Stomach smooth muscle (tissue), 2 donors: ENCODE measurements at regions not wholly inside any gene's neighbourhood (a gene's known extent, or its start where the extent isn't known, plus 50 kb on each side); places are given as distances from the start of the nearest gene placed in this dataset.

Source experiments
- H3K27ac ChIP-seq: one replicate; pipeline ENCODE4 v1.7.0; 2013; ENCODE audit warnings: mild to moderate bottlenecking, low read length, inconsistent platforms
- H3K27me3 ChIP-seq, 2 donors: one replicate each; pipeline ENCODE4 v1.7.0; 2013; ENCODE audit warnings: low read length in 2 of 2; ENCODE audit not compliant: insufficient read depth in 2 of 2, control insufficient read depth in 1 of 2
- H3K36me3 ChIP-seq, 2 donors: one replicate each; pipeline ENCODE4 v1.7.0; 2013; ENCODE audit warnings: low read length in 2 of 2; ENCODE audit not compliant: control insufficient read depth in 2 of 2, insufficient read depth in 2 of 2
- H3K4me1 ChIP-seq: one replicate; pipeline ENCODE4 v1.7.0; 2013; ENCODE audit warnings: low read length; ENCODE audit not compliant: control insufficient read depth, insufficient read depth
- H3K4me3 ChIP-seq, 2 donors: one replicate each; pipeline ENCODE4 v1.7.0; 2013; ENCODE audit warnings: low read length in 2 of 2
- H3K9ac ChIP-seq, 2 donors: one replicate each; pipeline ENCODE4 v1.7.0; 2013; ENCODE audit warnings: low read length in 2 of 2, mild to moderate bottlenecking in 1 of 2
- H3K9me3 ChIP-seq, 2 donors: one replicate each; pipeline ENCODE4 v1.7.0; 2013; ENCODE audit warnings: low read length in 2 of 2; ENCODE audit not compliant: control insufficient read depth in 2 of 2
- donor health status: healthy.
- donor health status: Pancreatic carcinoma.

DNA sequence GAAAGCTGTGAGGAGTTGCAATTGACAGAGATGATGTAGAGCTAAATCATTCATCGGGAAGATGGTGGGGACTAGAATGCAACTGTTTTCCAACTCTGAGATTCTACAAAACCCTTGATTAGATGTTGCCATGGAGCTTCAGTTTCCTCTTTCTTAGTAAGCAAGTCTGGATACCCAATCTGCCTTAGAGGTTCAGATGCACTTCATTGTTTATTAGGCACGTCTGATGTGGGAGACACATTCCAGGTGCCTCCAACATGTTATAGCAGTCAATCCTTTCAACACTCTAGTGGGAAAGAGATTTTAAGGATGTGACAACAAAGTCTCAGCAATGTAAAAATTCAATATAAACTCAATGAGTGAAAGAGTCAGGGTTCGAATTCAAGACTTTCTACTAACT lies 291.3 kb upstream of the PHYHIPL start:
- Histone ChIP-seq H3K27me3 (no peaks in the 10 kb centered on the region), H3K9ac (no peak overlapping the region), H3K36me3 (no peaks in the 10 kb centered on the region), H3K4me3 (no peak overlapping the region), H3K9me3 (peaks cover 0 to 10% of the 10 kb centered on the region in 2 donors), H3K4me1 (no peaks in the 10 kb centered on the region), H3K27ac (no peak overlapping the region)

- no peaks in the 10 kb centered on the region for H3K27me3 ChIP-seq
- no peaks in the 10 kb centered on the region for H3K36me3 ChIP-seq
- no peak overlapping the region for H3K4me3 ChIP-seq
- no peaks in the 10 kb centered on the region for H3K4me1 ChIP-seq
- no peak overlapping the region for H3K9ac ChIP-seq
- H3K27ac ChIP-seq: no peak overlapping the region
- H3K9me3 ChIP-seq: peaks cover 0 to 10% of the 10 kb centered on the region in 2 donors
Observed at GRCh38 chr10:58885686-58886345, 290.6 kb upstream of the PHYHIPL start.

- Histone ChIP-seq H3K4me1 (no peaks in the 10 kb centered on the region), H3K4me3 (no peak overlapping the region), H3K9ac (no peak overlapping the region), H3K27me3 (no peaks in the 10 kb centered on the region), H3K36me3 (no peaks in the 10 kb centered on the region), H3K27ac (no peak overlapping the region), H3K9me3 (peaks cover 0 to 10% of the 10 kb centered on the region in 2 donors)
Observed at GRCh38 chr10:58886406-58886805, 290.0 kb upstream of the PHYHIPL start.

- no peak overlapping the region for H3K4me3 ChIP-seq
- H3K36me3 ChIP-seq: no peaks in the 10 kb centered on the region
- no peaks in the 10 kb centered on the region for H3K4me1 ChIP-seq
- H3K9me3 ChIP-seq: peaks cover 0 to 5% of the 10 kb centered on the region in 2 donors
- H3K27ac ChIP-seq: no peak overlapping the region
- no peaks in the 10 kb centered on the region for H3K27me3 ChIP-seq
- no peak overlapping the region for H3K9ac ChIP-seq
Observed at GRCh38 chr10:58887474-58887873, 289.0 kb upstream of the PHYHIPL start.

GRCh38 chr10:58888957-58889356 lies 287.5 kb upstream of the PHYHIPL start:
- no peaks in the 10 kb centered on the region for H3K4me1 ChIP-seq

GRCh38 chr10:58892031-58892531 lies 284.4 kb upstream of the PHYHIPL start:
- Histone ChIP-seq H3K27ac (no peak overlapping the region), H3K4me3 (no peak overlapping the region), H3K4me1 (no peaks in the 10 kb centered on the region), H3K9me3 (no peaks in the 10 kb centered on the region), H3K27me3 (no peaks in the 10 kb centered on the region), H3K9ac (no peak overlapping the region), H3K36me3 (no peaks in the 10 kb centered on the region)

More at GRCh38 chr10:58888957-58889356, 287.5 kb upstream of the PHYHIPL start:
- no peaks in the 10 kb centered on the region for H3K27me3 ChIP-seq
- no peak overlapping the region for H3K9ac ChIP-seq
- no peak overlapping the region for H3K27ac ChIP-seq
- no peaks in the 10 kb centered on the region for H3K9me3 ChIP-seq
- H3K36me3 ChIP-seq: no peaks in the 10 kb centered on the region
- H3K4me3 ChIP-seq: no peak overlapping the region

DNA sequence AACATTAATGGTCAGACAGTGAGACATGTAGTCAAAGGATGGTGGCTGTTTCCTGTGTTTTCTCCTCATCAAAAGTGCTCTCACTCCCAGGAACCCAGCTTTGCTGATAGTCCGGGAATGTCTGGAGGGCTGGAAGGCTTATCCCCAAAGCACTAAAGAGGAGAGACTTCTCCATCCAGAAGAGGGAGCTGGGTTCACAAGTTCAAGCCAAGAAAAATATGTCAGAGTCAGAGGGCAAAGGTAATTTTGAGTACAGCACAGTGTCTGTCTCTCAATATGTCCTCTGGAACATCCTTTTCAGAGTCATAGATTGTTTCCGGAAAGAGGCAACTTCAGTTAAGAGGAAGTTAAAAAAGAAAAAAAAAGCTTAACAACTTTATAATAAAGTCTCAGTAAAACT lies 281.5 kb upstream of the PHYHIPL start:
- Histone ChIP-seq H3K27me3 (no peaks in the 10 kb centered on the region), H3K4me3 (no peak overlapping the region), H3K9me3 (no peaks in the 10 kb centered on the region), H3K9ac (no peak overlapping the region), H3K27ac (no peak overlapping the region), H3K36me3 (no peaks in the 10 kb centered on the region), H3K4me1 (no peaks in the 10 kb centered on the region)

- H3K27ac ChIP-seq: no peak overlapping the region
Observed at GRCh38 chr10:58896229-58896628, 280.2 kb upstream of the PHYHIPL start.

GRCh38 chr10:58897236-58897635 lies 279.2 kb upstream of the PHYHIPL start:
- Histone ChIP-seq H3K9me3 (no peaks in the 10 kb centered on the region), H3K4me1 (no peaks in the 10 kb centered on the region), H3K9ac (no peak overlapping the region), H3K36me3 (no peaks in the 10 kb centered on the region), H3K4me3 (no peak overlapping the region), H3K27ac (no peak overlapping the region), H3K27me3 (no peaks in the 10 kb centered on the region)

More at GRCh38 chr10:58896229-58896628, 280.2 kb upstream of the PHYHIPL start:
- H3K27me3 ChIP-seq: no peaks in the 10 kb centered on the region
- H3K4me3 ChIP-seq: no peak overlapping the region
- H3K36me3 ChIP-seq: no peaks in the 10 kb centered on the region
- H3K9me3 ChIP-seq: no peaks in the 10 kb centered on the region
- no peaks in the 10 kb centered on the region for H3K4me1 ChIP-seq
- no peak overlapping the region for H3K9ac ChIP-seq

DNA sequence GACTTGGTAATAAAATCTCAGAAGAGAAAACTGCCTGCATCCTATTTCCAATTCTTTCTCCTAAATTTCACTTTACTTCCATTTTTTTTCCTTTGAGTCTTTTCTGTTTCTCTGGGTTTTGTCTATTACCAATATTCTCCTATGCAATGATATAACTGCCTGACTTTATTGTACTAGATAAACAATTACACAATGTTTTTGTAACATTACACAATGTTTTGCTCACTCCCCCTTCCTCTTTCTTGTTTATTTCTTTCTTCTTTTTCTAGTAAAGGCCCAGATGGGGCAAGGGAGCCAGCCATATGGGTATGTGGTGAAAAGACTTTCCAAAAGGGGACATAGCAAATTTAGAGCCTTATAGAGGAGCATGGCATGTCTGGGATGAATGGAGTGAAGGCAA lies 278.7 kb upstream of the PHYHIPL start:
- H3K4me1 ChIP-seq: no peaks in the 10 kb centered on the region
- no peak overlapping the region for H3K9ac ChIP-seq
- H3K9me3 ChIP-seq: no peaks in the 10 kb centered on the region
- H3K4me3 ChIP-seq: no peak overlapping the region
- H3K27me3 ChIP-seq: no peaks in the 10 kb centered on the region
- H3K27ac ChIP-seq: peak overlapping the region; percentile 18
- H3K36me3 ChIP-seq: no peaks in the 10 kb centered on the region

DNA sequence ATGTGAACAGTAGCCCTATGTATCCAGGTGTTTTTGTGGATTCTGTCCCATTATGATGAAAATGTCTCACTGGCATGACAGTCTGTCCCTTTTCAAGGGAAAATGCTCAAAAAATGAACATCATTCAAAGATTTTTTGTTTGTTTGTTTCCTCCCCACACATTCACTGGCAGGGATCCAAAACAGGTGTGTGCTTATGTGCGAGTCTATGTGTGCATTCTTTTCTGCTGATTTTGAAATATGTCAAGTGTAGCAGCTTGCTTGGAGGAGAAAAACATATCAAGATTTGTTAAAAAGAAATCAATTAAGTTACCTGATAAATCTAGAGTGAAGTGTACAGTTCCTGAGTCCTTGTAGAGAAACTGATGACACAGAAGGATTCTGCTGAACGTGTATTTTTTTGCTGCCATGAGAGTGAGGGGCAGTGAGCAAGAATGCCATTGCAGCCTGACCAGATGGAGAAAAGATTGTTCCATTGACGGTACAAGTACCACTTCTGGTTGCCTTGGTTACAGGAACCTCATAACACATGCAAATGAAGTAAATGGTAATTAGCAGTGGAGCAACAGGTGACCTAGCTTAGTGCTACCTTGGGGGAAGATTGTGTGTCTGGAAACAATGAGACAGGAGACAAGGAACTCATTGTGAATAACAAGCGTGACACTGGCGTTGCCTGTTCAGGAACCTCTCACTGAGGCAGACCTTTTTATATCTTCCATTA lies 277.4 kb upstream of the PHYHIPL start:
- H3K27me3 ChIP-seq: no peaks in the 10 kb centered on the region
- peaks cover 0 to 4% of the 10 kb centered on the region in 2 donors for H3K9me3 ChIP-seq
- H3K36me3 ChIP-seq: no peaks in the 10 kb centered on the region
- no peak overlapping the region for H3K4me3 ChIP-seq
- no peak overlapping the region for H3K9ac ChIP-seq
- no peak overlapping the region for H3K27ac ChIP-seq
- H3K4me1 ChIP-seq: no peaks in the 10 kb centered on the region
